ENCODE measurements at regions not wholly inside any gene's neighbourhood (a gene's known extent, or its start where the extent isn't known, plus 50 kb on each side); places are given as distances from the start of the nearest gene placed in this dataset.

DNA sequence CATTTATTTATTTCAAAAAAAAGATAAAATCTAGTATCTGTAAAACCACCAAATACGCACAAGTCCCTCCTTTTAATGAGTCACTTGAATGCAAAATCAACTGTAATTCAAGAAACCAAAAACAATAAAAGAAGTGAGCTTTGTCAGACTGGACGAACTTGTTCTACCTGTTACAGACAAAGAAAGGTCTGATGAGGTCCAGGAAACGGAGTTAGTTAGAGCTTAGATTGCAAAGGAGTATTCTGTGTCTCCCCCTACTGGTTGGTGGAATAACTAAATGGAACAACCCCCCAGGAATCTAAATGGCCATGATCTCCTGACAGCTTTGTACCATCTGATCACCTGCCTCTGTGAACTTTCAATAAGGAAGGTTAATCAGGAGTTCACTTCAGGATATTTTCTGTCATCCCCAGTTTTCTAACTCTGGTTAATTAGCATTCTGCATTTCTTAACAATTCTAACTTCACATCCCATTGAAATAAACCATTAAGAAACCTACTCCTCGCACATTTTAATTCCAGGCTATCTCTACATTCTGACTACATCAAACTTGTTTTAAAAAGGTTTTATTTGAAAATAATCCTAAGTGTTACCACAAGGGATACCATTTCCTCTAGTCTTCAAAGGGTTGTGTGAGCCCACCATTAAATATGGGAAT is 333.0 kb upstream of the SATB1 start:
- TF ChIP-seq POLR2A (IDR thresholded peaks at IDR 0.05; ENCODE audit: low read length) (no peak), GATA1 (IDR thresholded peaks at IDR 0.05; ENCODE audit: low read depth, low read length) (no peak)

Measured in erythroblast (primary cell).